ENCODE measurements at regions not wholly inside any gene's neighbourhood (a gene's known extent, or its start where the extent isn't known, plus 50 kb on each side); places are given as distances from the start of the nearest gene placed in this dataset.

- DNase-seq (ENCODE audit: low spot score), result peak; percentile 6
Observed at GRCh38 chr4:115770046-115770543, 656.7 kb upstream of the NDST4 start.

GRCh38 chr4:115769396-115769795 lies 656.0 kb upstream of the NDST4 start:
- no peak for DNase-seq (ENCODE audit: low spot score)

GRCh38 chr4:115763051-115763450 lies 649.6 kb upstream of the NDST4 start:
- DNase-seq (ENCODE audit: low spot score), result no peak

- no peak for DNase-seq (ENCODE audit: low spot score)
Observed at GRCh38 chr4:115759231-115759630, 645.8 kb upstream of the NDST4 start.

GRCh38 chr4:115749404-115749803 lies 636.0 kb upstream of the NDST4 start:
- no peak for DNase-seq (ENCODE audit: low spot score)

GRCh38 chr4:115740806-115741205 lies 627.4 kb upstream of the NDST4 start:
- no peak for DNase-seq (ENCODE audit: low spot score)

- DNase-seq (ENCODE audit: low spot score), result no peak
Observed at GRCh38 chr4:115729739-115730266, 616.4 kb upstream of the NDST4 start.

- no peak for DNase-seq (ENCODE audit: low spot score)
Observed at GRCh38 chr4:115723621-115724020, 610.2 kb upstream of the NDST4 start.

GRCh38 chr4:115720611-115721010 lies 607.2 kb upstream of the NDST4 start:
- DNase-seq (ENCODE audit: low spot score), result no peak

- DNase-seq (ENCODE audit: low spot score), result no peak
Observed at GRCh38 chr4:115711575-115711974, 598.2 kb upstream of the NDST4 start.

- DNase-seq (ENCODE audit: low spot score), result no peak
Observed at GRCh38 chr4:115688961-115689360, 575.5 kb upstream of the NDST4 start.

GRCh38 chr4:115687052-115687755 lies 573.8 kb upstream of the NDST4 start:
- DNase-seq (ENCODE audit: low spot score), result no peak

GRCh38 chr4:115678425-115678941 lies 565.1 kb upstream of the NDST4 start:
- no peak for DNase-seq (ENCODE audit: low spot score)

- DNase-seq (ENCODE audit: low spot score), result no peak
Observed at GRCh38 chr4:115675719-115676118, 562.3 kb upstream of the NDST4 start.

- DNase-seq (ENCODE audit: low spot score), result no peak
Observed at GRCh38 chr4:115674485-115674884, 561.1 kb upstream of the NDST4 start.

GRCh38 chr4:115671581-115671980 lies 558.2 kb upstream of the NDST4 start:
- DNase-seq (ENCODE audit: low spot score), result no peak

- no peak for DNase-seq (ENCODE audit: low spot score)
Observed at GRCh38 chr4:115670930-115671329, 557.5 kb upstream of the NDST4 start.

- DNase-seq (ENCODE audit: low spot score), result no peak
Observed at GRCh38 chr4:115668396-115668795, 555.0 kb upstream of the NDST4 start.

GRCh38 chr4:115664285-115664684 lies 550.9 kb upstream of the NDST4 start:
- DNase-seq (ENCODE audit: low spot score), result no peak

- no peak for DNase-seq (ENCODE audit: low spot score)
Observed at GRCh38 chr4:115660465-115660864, 547.0 kb upstream of the NDST4 start.

GRCh38 chr4:115657991-115658650 lies 544.7 kb upstream of the NDST4 start:
- no peak for DNase-seq (ENCODE audit: low spot score)

GRCh38 chr4:115655626-115656025 lies 542.2 kb upstream of the NDST4 start:
- DNase-seq (ENCODE audit: low spot score), result no peak

GRCh38 chr4:115648786-115649185 lies 535.4 kb upstream of the NDST4 start:
- no peak for DNase-seq (ENCODE audit: low spot score)
